ENCODE measurements at regions not wholly inside any gene's neighbourhood (a gene's known extent, or its start where the extent isn't known, plus 50 kb on each side); places are given as distances from the start of the nearest gene placed in this dataset.

GRCh38 chr4:111695677-111696076 is 449.6 kb upstream of the FAM241A start:
- Histone ChIP-seq H4K91ac (ENCODE audit: insufficient read depth, low read depth, low read length) (no peak overlapping the region), H3K9me1 (ENCODE audit: insufficient read depth, low read length) (no peaks in the 10 kb centered on the region), H4K8ac (ENCODE audit: low read depth in 2 of 2, low read length in 2 of 2) (no peak overlapping the region), H3K4me3 (ENCODE audit: insufficient read depth, low read depth, low read length) (no peak overlapping the region), H2BK120ac (ENCODE audit: low read depth, low read length) (no peak overlapping the region), H3K27ac (ENCODE audit: insufficient read depth, low read length) (no peak overlapping the region), H3K14ac (replicated peaks; ENCODE audit: low read depth, low read length) (no peak overlapping the region), H3K56ac (ENCODE audit: extremely low read depth, insufficient read depth, low read length) (no peak overlapping the region), H3K36me3 (ENCODE audit: control insufficient read depth, insufficient read depth, low read length) (no peaks in the 10 kb centered on the region), H3K4me2 (ENCODE audit: low read depth, low read length) (no peak overlapping the region), H3K23ac (ENCODE audit: low read depth, low read length) (no peak overlapping the region), H3K18ac (ENCODE audit: low read depth, low read length) (no peak overlapping the region), H2BK20ac (ENCODE audit: low read depth, low read length) (no peak overlapping the region), H2BK5ac (ENCODE audit: low read depth, low read length, poor library complexity, severe bottlenecking) (no peak overlapping the region), H2AK9ac (replicated peaks; ENCODE audit: low read depth, low read length, poor library complexity) (no peak overlapping the region), H2AK5ac (ENCODE audit: low read depth, low read length) (no peak overlapping the region), H3K9me3 (ENCODE audit: control insufficient read depth, insufficient read depth, low read length) (no peaks in the 10 kb centered on the region), H3K4me1 (ENCODE audit: control insufficient read depth, insufficient read depth, low read length) (no peaks in the 10 kb centered on the region), H3K27me3 (ENCODE audit: control insufficient read depth, insufficient read depth, low read length) (no peaks in the 10 kb centered on the region), H2AFZ (replicated peaks; ENCODE audit: low read length, poor library complexity) (no peak overlapping the region), H2BK15ac (ENCODE audit: low read depth, low read length) (no peak overlapping the region), H4K5ac (ENCODE audit: low read depth, low read length) (no peak overlapping the region), H4K20me1 (ENCODE audit: insufficient read depth, low read length) (no peaks in the 10 kb centered on the region), H3K4ac (ENCODE audit: low read depth, low read length) (no peak overlapping the region), H3K79me1 (ENCODE audit: low read depth in 1 of 2, low read length in 2 of 2) (no peaks in the 10 kb centered on the region), H3K9ac (ENCODE audit: low read depth, low read length) (no peak overlapping the region)
- no CpG with 5 or more reads among the region's 2 CpGs for WGBS, 2 experiments (ENCODE audit: extremely low coverage in 2 of 2, insufficient read length in 1 of 2)
- DNase-seq (no peak), ATAC-seq (ENCODE audit: low read depth) (no peak)
- TF ChIP-seq MAFK (IDR thresholded peaks at IDR 0.05; ENCODE audit: low read depth, low read length) (peak; percentile 69), POLR2A (IDR thresholded peaks at IDR 0.05; ENCODE audit: low read depth, low read length) (no peak)
- in situ Hi-C loops (cut with MboI; ENCODE audit: low sequenced_read_pairs) (no loop called here), dilution Hi-C loops (cut with HindIII; ENCODE audit: low sequenced_read_pairs, unreplicated experiment) (no loop called here), intact Hi-C loops (cut with micrococcal nuclease) (no loop called here)
- CTCF ChIA-PET, result no interaction called here
- POLR2A ChIA-PET (ENCODE audit: unreplicated experiment), result no interaction called here
- no TSS peak for BruUV-seq (replicated peaks)

Data from IMR-90 (cell line).